Upper lobe of right lung (tissue), 1 donor: ENCODE measurements at regions not wholly inside any gene's neighbourhood (a gene's known extent, or its start where the extent isn't known, plus 50 kb on each side); places are given as distances from the start of the nearest gene placed in this dataset.

ENCODE experiments used
- ATAC-seq: fragments of 200-7000 bp; cut with Tn5 transposase; one replicate; pipeline ENCODE4 v1.9.1; 2020; ENCODE audit warnings: mild to moderate bottlenecking, moderate library complexity
- DNase-seq: peaks from one replicate; pipeline ENCODE4 v3.0.0-alpha.2; 2020
- H3K27ac ChIP-seq: fragments of 200-600 bp; one replicate; pipeline ENCODE4 v1.8.0; 2022
- H3K27me3 ChIP-seq: fragments of 200-600 bp; one replicate; pipeline ENCODE4 v1.8.0; 2022; ENCODE audit warnings: mild to moderate bottlenecking
- H3K36me3 ChIP-seq: fragments of 200-600 bp; one replicate; pipeline ENCODE4 v1.8.0; 2022
- H3K4me1 ChIP-seq: fragments of 200-600 bp; one replicate; pipeline ENCODE4 v1.8.0; 2022
- H3K4me3 ChIP-seq: fragments of 200-600 bp; one replicate; pipeline ENCODE4 v1.8.0; 2022; ENCODE audit warnings: mild to moderate bottlenecking
- H3K9me3 ChIP-seq: fragments of 200-600 bp; one replicate; pipeline ENCODE4 v1.8.0; 2022
- CTCF ChIP-seq: fragments of 200-600 bp; IDR thresholded peaks from one replicate; pipeline ENCODE4 v1.8.0; 2022; ENCODE audit warnings: antibody characterized with exemption
- intact Hi-C: fragments of 100-400 bp; cut with DNase I; formaldehyde crosslinking; loops from one replicate; pipeline ENCODE4 v1.11.0; 2022
- donor health status: DM: no; HTN: yes; CAD: no; lungs with severe emphysema.

GRCh38 chr9:26210338-26210851 lies 532.2 kb upstream of the TUSC1 start:
- Histone ChIP-seq H3K27ac (no peak overlapping the region), H3K4me3 (no peak overlapping the region), H3K36me3 (no peaks in the 10 kb centered on the region), H3K4me1 (no peaks in the 10 kb centered on the region), H3K9me3 (no peaks in the 10 kb centered on the region), H3K27me3 (no peaks in the 10 kb centered on the region)
- intact Hi-C loops = no loop called here
- DNase-seq (no peak), ATAC-seq (no peak)
- TF ChIP-seq CTCF = no peak

- no peak for ATAC-seq
- Histone ChIP-seq H3K27ac (no peak overlapping the region), H3K4me3 (no peak overlapping the region), H3K36me3 (no peaks in the 10 kb centered on the region), H3K27me3 (no peaks in the 10 kb centered on the region), H3K4me1 (no peaks in the 10 kb centered on the region), H3K9me3 (no peaks in the 10 kb centered on the region)
- intact Hi-C loops = no loop called here
- DNase-seq = no peak
- no peak for TF ChIP-seq CTCF
These were observed 527.0 kb upstream of the TUSC1 start for GRCh38 chr9:26205261-26205660.

- intact Hi-C loops = no loop called here
- no peak for TF ChIP-seq CTCF
These were observed 515.0 kb upstream of the TUSC1 start for GRCh38 chr9:26193237-26193636.

GRCh38 chr9:26191711-26192110 lies 513.5 kb upstream of the TUSC1 start:
- H3K9me3 ChIP-seq = no peaks in the 10 kb centered on the region
- no peak overlapping the region for H3K27ac ChIP-seq
- DNase-seq = no peak
- no peak for ATAC-seq
- no peaks in the 10 kb centered on the region for H3K27me3 ChIP-seq
- H3K4me1 ChIP-seq = no peaks in the 10 kb centered on the region
- H3K36me3 ChIP-seq = no peaks in the 10 kb centered on the region
- no peak for TF ChIP-seq CTCF
- no peak overlapping the region for H3K4me3 ChIP-seq
- intact Hi-C loops = no loop called here

More at GRCh38 chr9:26193237-26193636, 515.0 kb upstream of the TUSC1 start:
- Histone ChIP-seq H3K9me3 (no peaks in the 10 kb centered on the region), H3K36me3 (no peaks in the 10 kb centered on the region), H3K4me3 (no peak overlapping the region), H3K27ac (no peak overlapping the region), H3K27me3 (no peaks in the 10 kb centered on the region), H3K4me1 (no peaks in the 10 kb centered on the region)
- DNase-seq = no peak
- no peak for ATAC-seq

GRCh38 chr9:26181836-26182235 lies 503.6 kb upstream of the TUSC1 start:
- no peak overlapping the region for H3K4me3 ChIP-seq
- no peak for TF ChIP-seq CTCF
- no peak for ATAC-seq
- no peaks in the 10 kb centered on the region for H3K27me3 ChIP-seq
- H3K9me3 ChIP-seq = no peaks in the 10 kb centered on the region
- no peak for DNase-seq
- intact Hi-C loops = no loop called here
- no peaks in the 10 kb centered on the region for H3K4me1 ChIP-seq
- H3K27ac ChIP-seq = no peak overlapping the region
- H3K36me3 ChIP-seq = no peaks in the 10 kb centered on the region

GRCh38 chr9:26176628-26177027 lies 498.4 kb upstream of the TUSC1 start:
- no peak for DNase-seq
- intact Hi-C loops = no loop called here
- Histone ChIP-seq H3K9me3 (no peaks in the 10 kb centered on the region), H3K4me3 (no peak overlapping the region), H3K27ac (no peak overlapping the region), H3K36me3 (no peaks in the 10 kb centered on the region), H3K27me3 (no peaks in the 10 kb centered on the region), H3K4me1 (no peaks in the 10 kb centered on the region)
- ATAC-seq = no peak
- no peak for TF ChIP-seq CTCF
